Endothelial cell (in vitro differentiated cells): ENCODE measurements at regions not wholly inside any gene's neighbourhood (a gene's known extent, or its start where the extent isn't known, plus 50 kb on each side); places are given as distances from the start of the nearest gene placed in this dataset.

ENCODE experiments used
- DNase-seq: peaks from one replicate; pipeline ENCODE4 v3.0.0; 2021; ENCODE audit warnings: low spot score
- H3K27ac Mint-ChIP-seq: one replicate; pipeline ENCODE4 v1.8.0; 2021; ENCODE audit warnings: mixed read lengths, inconsistent platforms; ENCODE audit not compliant: unreplicated experiment
- H3K27me3 Mint-ChIP-seq: one replicate; pipeline ENCODE4 v1.8.0; 2021; ENCODE audit warnings: mild to moderate bottlenecking, moderate library complexity, mixed read lengths, inconsistent platforms; ENCODE audit not compliant: unreplicated experiment
- H3K36me3 Mint-ChIP-seq: one replicate; pipeline ENCODE4 v1.8.0; 2021; ENCODE audit warnings: mild to moderate bottlenecking, low read depth, mixed read lengths, inconsistent platforms; ENCODE audit not compliant: unreplicated experiment
- H3K4me1 Mint-ChIP-seq: one replicate; pipeline ENCODE4 v1.8.0; 2021; ENCODE audit warnings: mild to moderate bottlenecking, mixed read lengths, inconsistent platforms; ENCODE audit not compliant: unreplicated experiment
- H3K4me3 Mint-ChIP-seq: one replicate; pipeline ENCODE4 v1.8.0; 2021; ENCODE audit warnings: mild to moderate bottlenecking, mixed read lengths, inconsistent platforms; ENCODE audit not compliant: unreplicated experiment
- H3K9me3 Mint-ChIP-seq: one replicate; pipeline ENCODE4 v1.8.0; 2021; ENCODE audit warnings: mixed read lengths, inconsistent platforms; ENCODE audit not compliant: unreplicated experiment
- CTCF ChIP-seq: fragments of 200-600 bp; sonication (generic); IDR thresholded peaks from one replicate; pipeline ENCODE4 v1.5.0; 2021; ENCODE audit warnings: antibody characterized with exemption; ENCODE audit not compliant: unreplicated experiment

GRCh38 chr20:9927224-9927623 is 88.3 kb upstream of the PAK5 start:
- no peaks in the 10 kb centered on the region for H3K36me3 Mint-ChIP-seq
- H3K27ac Mint-ChIP-seq, result no peak overlapping the region
- no peak for DNase-seq
- no peak for TF ChIP-seq CTCF
- H3K27me3 Mint-ChIP-seq, result no peaks in the 10 kb centered on the region
- H3K9me3 Mint-ChIP-seq, result no peaks in the 10 kb centered on the region
- no peak overlapping the region for H3K4me3 Mint-ChIP-seq
- H3K4me1 Mint-ChIP-seq, result no peaks in the 10 kb centered on the region

GRCh38 chr20:9926476-9926875 is 87.6 kb upstream of the PAK5 start:
- no peaks in the 10 kb centered on the region for H3K36me3 Mint-ChIP-seq
- no peaks in the 10 kb centered on the region for H3K4me1 Mint-ChIP-seq
- H3K27ac Mint-ChIP-seq, result no peak overlapping the region
- DNase-seq, result no peak
- no peak overlapping the region for H3K4me3 Mint-ChIP-seq
- TF ChIP-seq CTCF, result no peak
- H3K9me3 Mint-ChIP-seq, result no peaks in the 10 kb centered on the region
- H3K27me3 Mint-ChIP-seq, result no peaks in the 10 kb centered on the region

- Mint-ChIP-seq H3K27me3 (no peaks in the 10 kb centered on the region), H3K27ac (no peak overlapping the region), H3K36me3 (no peaks in the 10 kb centered on the region), H3K9me3 (no peaks in the 10 kb centered on the region), H3K4me3 (no peak overlapping the region), H3K4me1 (no peaks in the 10 kb centered on the region)
- TF ChIP-seq CTCF, result no peak
- DNase-seq, result no peak
These were observed 87.1 kb upstream of the PAK5 start for GRCh38 chr20:9926007-9926406.

- no peak overlapping the region for H3K4me3 Mint-ChIP-seq
- no peak for DNase-seq
- no peaks in the 10 kb centered on the region for H3K36me3 Mint-ChIP-seq
- no peaks in the 10 kb centered on the region for H3K9me3 Mint-ChIP-seq
- H3K4me1 Mint-ChIP-seq, result no peaks in the 10 kb centered on the region
- H3K27ac Mint-ChIP-seq, result no peak overlapping the region
- no peaks in the 10 kb centered on the region for H3K27me3 Mint-ChIP-seq
- TF ChIP-seq CTCF, result no peak
These were observed 84.8 kb upstream of the PAK5 start for GRCh38 chr20:9923648-9924047.

- no peak for TF ChIP-seq CTCF
- H3K27ac Mint-ChIP-seq, result no peak overlapping the region
These were observed 82.0 kb upstream of the PAK5 start for GRCh38 chr20:9920866-9921265.

More at GRCh38 chr20:9920866-9921265, 82.0 kb upstream of the PAK5 start:
- H3K9me3 Mint-ChIP-seq, result no peaks in the 10 kb centered on the region
- no peaks in the 10 kb centered on the region for H3K36me3 Mint-ChIP-seq
- no peaks in the 10 kb centered on the region for H3K4me1 Mint-ChIP-seq
- H3K4me3 Mint-ChIP-seq, result no peak overlapping the region
- DNase-seq, result no peak
- no peaks in the 10 kb centered on the region for H3K27me3 Mint-ChIP-seq
